Heart right ventricle (tissue), 16 donors: ENCODE measurements at regions not wholly inside any gene's neighbourhood (a gene's known extent, or its start where the extent isn't known, plus 50 kb on each side); places are given as distances from the start of the nearest gene placed in this dataset.

Experiments used
- ATAC-seq, 8 donors: fragments of 200-7000 bp; cut with Tn5 transposase; one replicate each; pipeline ENCODE4 v1.9.1; 2020; ENCODE audit warnings: mild to moderate bottlenecking in 8 of 8, moderate library complexity in 8 of 8, moderate number of reproducible peaks in 1 of 8
- DNase-seq, 2 donors: peaks; one replicate each; pipeline ENCODE4 v3.0.0-alpha.2; 2020
- H3K27ac ChIP-seq, 10 donors: fragments of 200-600 bp; sonication (generic) in 2 of 10; one replicate each; pipeline versions ENCODE4 v1.5.0 to v1.8.0; 2020 to 2022; ENCODE audit warnings: mild to moderate bottlenecking in 3 of 10
- H3K27me3 ChIP-seq, 7 donors: fragments of 200-600 bp; one replicate each; pipeline ENCODE4 v1.8.0; 2021 to 2022; ENCODE audit warnings: mild to moderate bottlenecking in 2 of 7
- H3K36me3 ChIP-seq, 9 donors: fragments of 200-600 bp; sonication (generic) in 1 of 9; one replicate each; pipeline versions ENCODE4 v1.5.0 to v1.8.0; 2020 to 2022; ENCODE audit warnings: mild to moderate bottlenecking in 2 of 9
- H3K4me1 ChIP-seq, 9 donors: fragments of 200-600 bp; sonication (generic) in 1 of 9; one replicate each; pipeline versions ENCODE4 v1.5.0 to v1.8.0; 2020 to 2022; ENCODE audit warnings: mild to moderate bottlenecking in 4 of 9
- H3K4me3 ChIP-seq, 10 donors: fragments of 200-600 bp; sonication (generic) in 2 of 10; one replicate each; pipeline versions ENCODE4 v1.5.0 to v1.8.0; 2020 to 2022; ENCODE audit warnings: mild to moderate bottlenecking in 7 of 10, moderate library complexity in 2 of 10
- H3K9me3 ChIP-seq, 11 donors: fragments of 200-600 bp in 10 of 11; sonication (generic) in 2 of 11; one replicate each; pipeline versions ENCODE4 v1.5.0 to v1.8.0; 2013 to 2022; ENCODE audit warnings: mild to moderate bottlenecking in 2 of 11, control low read depth in 1 of 11, moderate library complexity in 1 of 11
- WGBS, 2 donors: extraction: QIAGEN DNeasy Blood & Tissue Kit; methylation state at CpG; one replicate each; pipeline ENCODE4 v1.1.7; 2013; ENCODE audit warnings: inconsistent platforms in 1 of 2; 5-methylcytosine and 5-hydroxymethylcytosine counted together
- intact Hi-C, 10 donors: fragments of 100-400 bp; cut with DNase I; formaldehyde crosslinking; loops; one replicate each; pipeline versions ENCODE4 v1.11.1 to v1.14.2; 2022
- TF ChIP-seq, protein P1 (sequence below), 9 donors: fragments of 200-600 bp; sonication (generic) in 2 of 9; IDR thresholded peaks; one replicate each; pipeline versions ENCODE4 v1.5.0 to v1.8.0; 2021 to 2022; ENCODE audit warnings: antibody characterized with exemption in 9 of 9, mild to moderate bottlenecking in 5 of 9, moderate library complexity in 1 of 9
- donor health status: Arrhythmogenic right ventricular cardiomyopathy.
- donor health status: ischemic (EF 13 %, LVEDD 7.1; RV severe dilation, severe dysfunction).
- donor health status: healthy with polysubstance abuse.
- donor health status: DM: no; HTN: yes; CAD: no.
- donor health status: DM: no; HTN: no; CAD: no.
- donor health status: ischemic (EF 25% LVEDD 6.9; RV normal size, moderate dysfunction).
- donor health status: ischemic (EF 25% LVEDD 5.7; RV mildly dilated, moderate dysfunction).
- donor health status: healthy.
- donor health status: DM: yes; HTN: yes; CAD: no.
- donor health status: Ischemic cardiomyopathy.
- donor health status: ischemic (EF 35%, LVEDD 5.7; RV mildly dilated, moderate dysfunction).
- donor health status: nonischemic (EF 11% LVEDD 7.7; RV severe dilation, severe dysfunction).
- donor health status: DM: yes; HTN: yes; CAD: no.
- donor health status: PGD.
- donor health status: ischemic (EF 29% LVEDD 5.4; RV normal size, mild dysfunction).
- donor health status: nonischemic (EF 23%, LVEDD 6.1; RV moderate dilation, normal function).

DNA sequence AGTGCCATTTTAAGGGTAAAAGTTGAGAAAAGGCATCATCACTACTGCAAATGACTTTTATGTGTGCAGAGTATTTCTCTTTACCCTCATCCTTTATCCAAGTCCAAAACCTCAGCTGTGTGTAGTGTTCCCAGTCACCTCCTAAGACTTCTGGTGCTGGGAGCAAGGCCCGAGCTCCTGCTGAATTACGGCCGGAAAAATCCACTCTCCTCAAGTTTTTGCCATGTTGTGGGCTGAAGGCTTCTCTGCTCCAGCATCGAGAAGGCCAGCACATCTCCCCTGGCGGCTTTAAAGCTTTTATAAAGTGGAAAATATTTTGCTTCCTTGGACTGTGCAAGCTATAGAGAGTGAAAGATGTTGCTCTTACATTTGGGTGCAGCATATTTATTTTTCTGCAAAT, 153.2 kb upstream of the THBS2 start:
- H3K4me1 ChIP-seq: peaks cover 0 to 3% (median 0%) of the 10 kb centered on the region in 9 donors
- intact Hi-C loops: no loop called here
- peaks cover 0 to 11% (median 0%) of the 10 kb centered on the region in 11 donors for H3K9me3 ChIP-seq
- ATAC-seq (no peak), DNase-seq (no peak)
- TF ChIP-seq, protein P1, sequence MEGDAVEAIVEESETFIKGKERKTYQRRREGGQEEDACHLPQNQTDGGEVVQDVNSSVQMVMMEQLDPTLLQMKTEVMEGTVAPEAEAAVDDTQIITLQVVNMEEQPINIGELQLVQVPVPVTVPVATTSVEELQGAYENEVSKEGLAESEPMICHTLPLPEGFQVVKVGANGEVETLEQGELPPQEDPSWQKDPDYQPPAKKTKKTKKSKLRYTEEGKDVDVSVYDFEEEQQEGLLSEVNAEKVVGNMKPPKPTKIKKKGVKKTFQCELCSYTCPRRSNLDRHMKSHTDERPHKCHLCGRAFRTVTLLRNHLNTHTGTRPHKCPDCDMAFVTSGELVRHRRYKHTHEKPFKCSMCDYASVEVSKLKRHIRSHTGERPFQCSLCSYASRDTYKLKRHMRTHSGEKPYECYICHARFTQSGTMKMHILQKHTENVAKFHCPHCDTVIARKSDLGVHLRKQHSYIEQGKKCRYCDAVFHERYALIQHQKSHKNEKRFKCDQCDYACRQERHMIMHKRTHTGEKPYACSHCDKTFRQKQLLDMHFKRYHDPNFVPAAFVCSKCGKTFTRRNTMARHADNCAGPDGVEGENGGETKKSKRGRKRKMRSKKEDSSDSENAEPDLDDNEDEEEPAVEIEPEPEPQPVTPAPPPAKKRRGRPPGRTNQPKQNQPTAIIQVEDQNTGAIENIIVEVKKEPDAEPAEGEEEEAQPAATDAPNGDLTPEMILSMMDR (IDR thresholded peaks at IDR 0.05): no peak
- peaks cover 0 to 5% (median 0%) of the 10 kb centered on the region in 7 donors for H3K27me3 ChIP-seq
- H3K36me3 ChIP-seq: no peaks in the 10 kb centered on the region
- no peak overlapping the region for H3K4me3 ChIP-seq
- 83 to 84% methylated on average over 5 of the region's 5 CpGs for WGBS, 2 donors
- H3K27ac ChIP-seq: no peak overlapping the region

DNA sequence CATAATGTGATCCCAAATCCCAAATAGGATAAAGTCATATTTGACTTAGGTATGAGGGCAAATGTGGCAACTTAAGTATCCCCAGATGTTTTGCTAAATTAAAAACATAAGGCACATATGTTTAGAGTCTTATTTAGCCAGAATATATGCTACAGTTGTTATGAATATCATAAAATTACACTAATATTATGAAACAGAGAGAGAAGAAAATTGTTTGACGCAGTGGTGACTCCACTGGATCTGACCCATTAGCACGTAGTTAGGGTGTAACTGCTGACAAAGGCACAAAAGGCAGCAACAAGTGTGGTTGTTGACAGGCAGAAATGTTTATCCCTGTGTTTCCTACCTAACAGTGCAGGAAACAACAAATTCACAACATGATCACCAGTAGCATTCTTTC, 152.4 kb upstream of the THBS2 start:
- no peaks in the 10 kb centered on the region for H3K36me3 ChIP-seq
- H3K27me3 ChIP-seq: peaks cover 0 to 5% (median 0%) of the 10 kb centered on the region in 7 donors
- DNase-seq: no peak
- TF ChIP-seq, protein P1 (IDR thresholded peaks at IDR 0.05): no peak
- peaks cover 0 to 3% (median 0%) of the 10 kb centered on the region in 9 donors for H3K4me1 ChIP-seq
- 88 to 91% methylated on average over 2 of the region's 2 CpGs for WGBS, 2 donors
- H3K4me3 ChIP-seq: no peak overlapping the region
- peaks cover 0 to 11% (median 0%) of the 10 kb centered on the region in 11 donors for H3K9me3 ChIP-seq
- no peak overlapping the region for H3K27ac ChIP-seq
- no peak for ATAC-seq
- intact Hi-C loops: no loop called here

DNA sequence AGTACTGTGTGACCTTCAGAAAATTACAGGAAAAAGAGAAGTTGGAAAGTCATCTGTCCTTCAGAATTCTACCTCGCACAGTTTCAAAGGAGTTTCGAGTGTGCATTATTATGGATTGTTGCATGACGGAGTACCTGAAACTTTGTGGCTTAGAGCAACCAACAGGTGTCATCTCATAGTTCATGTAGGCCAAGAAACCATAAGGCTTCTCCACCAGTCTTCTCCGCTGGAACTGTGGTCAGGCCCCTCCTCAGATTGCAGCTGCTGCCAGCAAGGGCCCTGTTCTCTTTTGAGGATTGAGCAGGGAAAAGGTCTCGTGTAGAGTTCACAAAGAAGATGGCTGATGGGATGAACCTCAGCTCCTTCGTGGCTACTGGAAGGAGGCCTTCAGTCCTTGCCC, 151.2 kb upstream of the THBS2 start:
- H3K4me3 ChIP-seq: no peak overlapping the region
- no peaks in the 10 kb centered on the region for H3K36me3 ChIP-seq
- H3K27me3 ChIP-seq: peaks cover 0 to 5% (median 0%) of the 10 kb centered on the region in 7 donors
- WGBS, 2 donors: 88 to 92% methylated on average over 6 of the region's 6 CpGs
- intact Hi-C loops: no loop called here
- H3K27ac ChIP-seq: no peak overlapping the region
- ATAC-seq (no peak), DNase-seq (no peak)
- peaks cover 0 to 9% (median 0%) of the 10 kb centered on the region in 11 donors for H3K9me3 ChIP-seq
- H3K4me1 ChIP-seq: peaks cover 0 to 3% (median 0%) of the 10 kb centered on the region in 9 donors
- TF ChIP-seq, protein P1 (IDR thresholded peaks at IDR 0.05): no peak

DNA sequence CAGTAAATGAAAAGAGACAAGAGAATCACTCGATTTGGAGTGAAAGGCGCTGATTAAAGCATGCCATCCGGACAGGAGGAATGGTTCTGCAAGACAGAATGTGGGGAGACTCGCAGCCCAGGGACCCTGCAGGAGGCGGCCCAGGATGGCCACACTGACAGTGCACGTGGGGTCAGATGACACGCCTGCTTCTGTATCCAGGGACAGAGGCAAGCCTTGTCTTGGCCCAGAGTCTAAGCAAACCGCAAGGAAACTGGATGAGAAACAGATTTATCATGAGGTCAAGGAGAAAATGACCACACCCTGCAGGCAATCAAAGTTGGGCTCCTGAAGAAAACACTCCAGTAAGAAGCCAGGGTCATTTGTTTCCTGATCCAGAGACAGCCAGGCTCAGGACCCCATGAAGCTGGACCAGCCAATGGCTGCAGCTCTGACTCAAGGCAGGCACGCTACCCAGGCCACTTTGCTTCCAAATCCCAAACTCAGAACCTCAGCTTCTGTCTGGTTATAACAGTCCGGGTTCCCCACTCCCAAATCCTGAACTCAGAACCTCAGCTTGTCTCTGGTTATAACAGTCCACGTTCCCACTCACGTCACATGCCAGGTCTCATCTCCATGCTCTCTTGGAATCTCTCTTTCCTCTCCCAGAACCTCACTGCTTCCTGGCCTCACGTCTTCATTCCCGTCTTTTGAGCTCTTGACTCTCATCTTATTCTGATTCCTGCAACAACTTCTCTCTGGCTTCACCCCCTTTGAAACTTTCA, 144.9 kb upstream of the THBS2 start:
- Histone ChIP-seq H3K27ac (no peak overlapping the region), H3K4me1 (no peaks in the 10 kb centered on the region), H3K4me3 (no peak overlapping the region), H3K27me3 (no peaks in the 10 kb centered on the region), H3K9me3 (no peaks in the 10 kb centered on the region), H3K36me3 (no peaks in the 10 kb centered on the region)
- ATAC-seq (no peak), DNase-seq (no peak)
- intact Hi-C loops: no loop called here
- WGBS, 2 donors: 73 to 78% methylated on average over 14 of the region's 14 CpGs
- TF ChIP-seq, protein P1 (IDR thresholded peaks at IDR 0.05): no peak
